ENCODE measurements at regions not wholly inside any gene's neighbourhood (a gene's known extent, or its start where the extent isn't known, plus 50 kb on each side); places are given as distances from the start of the nearest gene placed in this dataset.
"Not testable (repeated sequence)": the region's sequence is repeated elsewhere in the genome, so short reads cannot be mapped to it uniquely, and the experiment has no call there.

DNA sequence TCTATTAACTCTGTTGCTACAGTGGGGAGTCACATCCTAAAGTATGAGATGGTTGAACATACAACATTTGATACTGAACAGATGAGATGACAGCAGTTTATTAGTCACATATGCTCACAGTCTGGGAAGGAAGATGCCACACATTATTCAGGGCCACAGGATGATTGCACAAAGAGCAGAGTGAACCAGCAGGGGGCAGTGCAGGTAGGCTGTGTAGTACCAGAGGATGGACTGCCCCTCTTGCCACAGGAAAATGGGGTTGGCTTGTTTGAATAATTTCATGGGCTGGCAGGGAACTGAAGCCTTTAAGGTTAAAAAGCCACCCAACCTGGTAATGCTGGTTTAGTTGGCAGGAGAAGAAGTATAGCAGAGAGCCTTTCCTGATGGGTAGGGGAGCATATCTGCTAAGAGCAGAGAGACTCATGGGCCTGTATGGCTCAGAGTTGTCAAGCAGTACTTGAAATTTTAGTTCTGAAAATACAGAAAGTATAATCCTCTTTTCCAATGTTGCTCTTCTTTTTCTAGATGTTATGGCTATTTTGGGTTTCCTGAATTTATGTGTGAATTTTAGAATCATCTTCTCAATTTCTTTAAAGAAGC, 180.4 kb upstream of the B3GAT1 start:
- Mint-ChIP-seq H3K36me3 (ENCODE audit: low read depth) (no peaks in the 10 kb centered on the region), H3K27me3 (ENCODE audit: low read depth) (peaks cover 33% of the 10 kb centered on the region), H3K4me1 (ENCODE audit: low read depth) (peaks cover 6% of the 10 kb centered on the region), H3K9me3 (no peaks in the 10 kb centered on the region), H3K4me3 (no peak overlapping the region), H3K27ac (no peak overlapping the region)
- peak; percentile 23 for DNase-seq (ENCODE audit: low spot score)

- Mint-ChIP-seq H3K27ac (no peak overlapping the region), H3K9me3 (no peaks in the 10 kb centered on the region), H3K36me3 (ENCODE audit: low read depth) (no peaks in the 10 kb centered on the region), H3K4me1 (ENCODE audit: low read depth) (peaks cover 6% of the 10 kb centered on the region), H3K4me3 (no peak overlapping the region), H3K27me3 (ENCODE audit: low read depth) (peaks cover 33% of the 10 kb centered on the region)
- no peak for DNase-seq (ENCODE audit: low spot score)
These were observed 179.3 kb upstream of the B3GAT1 start for GRCh38 chr11:134591338-134591737.

DNA sequence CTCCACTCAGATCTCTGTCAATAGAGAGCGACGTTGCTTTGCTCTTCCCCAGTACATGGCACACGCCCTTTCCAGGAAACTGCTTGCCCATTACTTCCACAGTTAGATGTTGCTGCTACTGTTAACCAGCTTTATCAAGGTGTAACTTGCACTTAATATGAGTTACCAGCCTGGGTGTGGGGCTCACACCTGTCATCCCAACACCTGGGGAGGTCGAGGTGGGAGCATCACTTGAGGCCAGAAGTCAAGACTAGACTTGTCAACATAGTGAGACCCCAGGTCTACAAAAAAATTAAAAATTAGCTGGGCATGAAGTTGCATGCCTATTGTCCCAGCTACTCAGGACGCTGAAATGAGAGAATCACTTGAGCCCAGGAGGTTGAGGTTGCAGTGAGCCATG, 177.1 kb upstream of the B3GAT1 start:
- peak overlapping the region; percentile 36 for H3K4me3 Mint-ChIP-seq
- DNase-seq (ENCODE audit: low spot score) = no peak
- H3K36me3 Mint-ChIP-seq (ENCODE audit: low read depth) = no peaks in the 10 kb centered on the region
- no peaks in the 10 kb centered on the region for H3K9me3 Mint-ChIP-seq
- peaks cover 25% of the 10 kb centered on the region for H3K27me3 Mint-ChIP-seq (ENCODE audit: low read depth)
- H3K27ac Mint-ChIP-seq = peak overlapping the region; percentile 29
- peaks cover 8% of the 10 kb centered on the region for H3K4me1 Mint-ChIP-seq (ENCODE audit: low read depth)

GRCh38 chr11:134588460-134589110, 176.5 kb upstream of the B3GAT1 start:
- Mint-ChIP-seq H3K27ac (peak overlapping the region; percentile 29), H3K4me3 (peak overlapping the region; percentile 36), H3K4me1 (ENCODE audit: low read depth) (peaks cover 13% of the 10 kb centered on the region), H3K27me3 (ENCODE audit: low read depth) (peaks cover 27% of the 10 kb centered on the region)
- not testable (repeated sequence) for H3K9me3 Mint-ChIP-seq; DNase-seq (ENCODE audit: low spot score); H3K36me3 Mint-ChIP-seq (ENCODE audit: low read depth)

DNA sequence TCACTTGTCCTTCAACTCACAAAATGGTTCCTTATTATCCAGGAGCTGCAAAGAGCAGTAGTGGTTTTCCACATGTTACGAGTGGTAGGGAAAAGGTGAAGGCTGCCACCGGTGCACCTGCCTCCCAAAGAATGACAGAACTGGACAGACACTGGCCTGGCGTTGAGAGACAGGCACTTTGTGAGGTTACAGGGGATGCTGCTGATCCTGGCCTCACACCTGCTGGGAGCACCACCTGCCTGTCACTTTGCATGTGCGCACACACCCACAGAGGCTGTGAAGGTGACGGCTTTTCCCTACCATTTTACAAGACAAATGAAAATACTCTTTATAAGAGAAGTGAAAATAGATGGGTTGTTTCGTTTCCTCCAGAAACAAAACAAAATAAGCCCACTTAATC, 175.3 kb upstream of the B3GAT1 start:
- no peak for DNase-seq (ENCODE audit: low spot score)
- Mint-ChIP-seq H3K27ac (no peak overlapping the region), H3K4me3 (no peak overlapping the region), H3K4me1 (ENCODE audit: low read depth) (peaks cover 23% of the 10 kb centered on the region), H3K36me3 (ENCODE audit: low read depth) (no peaks in the 10 kb centered on the region), H3K27me3 (ENCODE audit: low read depth) (peaks cover 28% of the 10 kb centered on the region), H3K9me3 (no peaks in the 10 kb centered on the region)

GRCh38 chr11:134586726-134587125, 174.7 kb upstream of the B3GAT1 start:
- DNase-seq (ENCODE audit: low spot score) = no peak
- no peaks in the 10 kb centered on the region for H3K36me3 Mint-ChIP-seq (ENCODE audit: low read depth)
- peaks cover 23% of the 10 kb centered on the region for H3K4me1 Mint-ChIP-seq (ENCODE audit: low read depth)
- peaks cover 28% of the 10 kb centered on the region for H3K27me3 Mint-ChIP-seq (ENCODE audit: low read depth)
- no peak overlapping the region for H3K4me3 Mint-ChIP-seq
- no peak overlapping the region for H3K27ac Mint-ChIP-seq
- H3K9me3 Mint-ChIP-seq = no peaks in the 10 kb centered on the region

GRCh38 chr11:134585666-134586610, 173.9 kb upstream of the B3GAT1 start:
- Mint-ChIP-seq H3K27ac (no peak overlapping the region), H3K36me3 (ENCODE audit: low read depth) (no peaks in the 10 kb centered on the region), H3K27me3 (ENCODE audit: low read depth) (peaks cover 29% of the 10 kb centered on the region), H3K4me3 (no peak overlapping the region), H3K9me3 (no peaks in the 10 kb centered on the region), H3K4me1 (ENCODE audit: low read depth) (peaks cover 23% of the 10 kb centered on the region)
- no peak for DNase-seq (ENCODE audit: low spot score)

- H3K4me3 Mint-ChIP-seq = no peak overlapping the region
- no peaks in the 10 kb centered on the region for H3K9me3 Mint-ChIP-seq
- no peaks in the 10 kb centered on the region for H3K36me3 Mint-ChIP-seq (ENCODE audit: low read depth)
- H3K27ac Mint-ChIP-seq = no peak overlapping the region
- H3K4me1 Mint-ChIP-seq (ENCODE audit: low read depth) = peaks cover 25% of the 10 kb centered on the region
- H3K27me3 Mint-ChIP-seq (ENCODE audit: low read depth) = peaks cover 28% of the 10 kb centered on the region
- no peak for DNase-seq (ENCODE audit: low spot score)
These were observed 172.8 kb upstream of the B3GAT1 start for GRCh38 chr11:134584706-134585445.

DNA sequence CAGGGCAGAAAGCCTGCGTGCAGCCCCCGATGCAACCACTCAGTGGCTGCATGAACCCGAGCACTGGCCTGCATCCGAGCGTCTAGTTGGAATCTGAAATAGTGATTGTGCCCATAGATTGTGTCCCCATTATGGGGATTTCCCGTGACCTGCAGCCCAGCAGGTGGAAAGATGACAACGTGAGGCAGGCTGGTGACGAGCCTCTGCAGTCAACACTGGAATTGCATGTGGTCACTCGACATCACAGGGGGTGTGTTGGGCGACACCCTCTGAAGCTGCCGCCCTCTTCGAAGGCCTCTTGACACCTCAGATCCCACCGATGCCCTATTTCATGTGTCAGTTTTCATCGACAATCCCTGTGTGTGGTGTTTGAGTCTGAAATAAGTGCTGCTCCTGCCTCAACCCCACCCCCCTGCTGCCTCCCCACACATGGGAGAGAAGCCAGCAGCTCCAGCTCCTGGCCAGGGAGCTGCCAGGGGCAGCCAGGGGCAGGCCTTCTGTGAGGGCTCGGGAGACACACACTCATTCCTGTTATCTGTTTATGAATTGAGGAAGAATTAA, 172.0 kb upstream of the B3GAT1 start:
- Mint-ChIP-seq H3K27ac (no peak overlapping the region), H3K4me3 (peak overlapping the region; percentile 45)

DNA sequence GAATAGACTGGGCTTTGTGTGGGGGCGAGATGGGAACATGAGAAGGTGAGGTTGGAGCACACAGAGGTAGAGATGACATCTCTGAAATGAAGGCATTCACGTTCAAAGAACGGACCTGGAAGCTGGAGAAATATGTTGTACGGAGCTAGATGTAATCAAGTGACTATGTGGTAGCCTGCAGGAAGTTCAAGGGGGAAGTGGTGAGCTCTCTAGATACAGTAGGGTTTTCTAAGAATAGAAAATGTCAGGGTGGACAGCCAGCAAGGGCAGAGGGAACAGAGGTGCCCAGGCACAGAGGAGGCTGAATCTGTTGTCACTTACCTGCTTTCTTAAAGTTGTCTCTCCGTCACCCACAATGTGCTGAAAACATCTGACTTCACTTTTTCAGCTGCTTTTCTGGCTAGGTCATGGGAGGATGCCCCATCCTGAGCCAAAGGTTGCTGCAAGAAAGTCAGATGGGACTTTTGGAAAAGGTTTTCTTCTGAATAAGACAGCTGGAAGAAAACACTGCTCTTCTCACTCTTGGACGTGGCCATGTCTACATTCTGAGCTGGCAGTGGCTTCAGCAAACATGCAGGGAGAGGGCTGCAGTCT, 171.5 kb upstream of the B3GAT1 start:
- H3K27ac Mint-ChIP-seq = no peak overlapping the region
- peak overlapping the region; percentile 45 for H3K4me3 Mint-ChIP-seq
- H3K9me3 Mint-ChIP-seq = no peaks in the 10 kb centered on the region
- H3K4me1 Mint-ChIP-seq (ENCODE audit: low read depth) = peaks cover 21% of the 10 kb centered on the region
- peaks cover 21% of the 10 kb centered on the region for H3K27me3 Mint-ChIP-seq (ENCODE audit: low read depth)
- no peak for DNase-seq (ENCODE audit: low spot score)
- H3K36me3 Mint-ChIP-seq (ENCODE audit: low read depth) = no peaks in the 10 kb centered on the region

More for the DNA sequence above, 172.0 kb upstream of the B3GAT1 start:
- Mint-ChIP-seq H3K27me3 (ENCODE audit: low read depth) (peaks cover 24% of the 10 kb centered on the region), H3K36me3 (ENCODE audit: low read depth) (no peaks in the 10 kb centered on the region), H3K9me3 (no peaks in the 10 kb centered on the region), H3K4me1 (ENCODE audit: low read depth) (peaks cover 24% of the 10 kb centered on the region)
- no peak for DNase-seq (ENCODE audit: low spot score)

DNA sequence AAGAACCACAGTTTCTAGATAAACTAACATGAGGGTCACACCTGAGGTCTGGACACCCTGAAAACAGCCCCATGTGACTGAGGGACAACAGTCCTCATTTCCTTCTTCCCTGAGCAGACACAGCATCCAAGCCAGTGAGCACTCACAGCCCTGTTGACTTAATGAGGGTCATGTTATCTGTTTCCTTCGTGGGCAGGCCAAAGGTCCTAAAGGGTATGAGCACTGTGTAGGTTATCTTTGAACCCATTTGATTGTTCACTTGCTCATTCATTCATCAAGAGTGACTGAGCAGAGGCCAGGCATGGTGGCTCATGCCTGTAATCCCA, 170.7 kb upstream of the B3GAT1 start:
- H3K27me3 Mint-ChIP-seq (ENCODE audit: low read depth) = peaks cover 22% of the 10 kb centered on the region
- H3K9me3 Mint-ChIP-seq = no peaks in the 10 kb centered on the region
- no peak overlapping the region for H3K4me3 Mint-ChIP-seq
- no peaks in the 10 kb centered on the region for H3K36me3 Mint-ChIP-seq (ENCODE audit: low read depth)
- DNase-seq (ENCODE audit: low spot score) = no peak
- peaks cover 21% of the 10 kb centered on the region for H3K4me1 Mint-ChIP-seq (ENCODE audit: low read depth)
- H3K27ac Mint-ChIP-seq = no peak overlapping the region

- Mint-ChIP-seq H3K4me3 (no peak overlapping the region), H3K9me3 (no peaks in the 10 kb centered on the region), H3K27me3 (ENCODE audit: low read depth) (peaks cover 22% of the 10 kb centered on the region), H3K36me3 (ENCODE audit: low read depth) (no peaks in the 10 kb centered on the region), H3K4me1 (ENCODE audit: low read depth) (peaks cover 21% of the 10 kb centered on the region), H3K27ac (no peak overlapping the region)
- DNase-seq (ENCODE audit: low spot score) = no peak
These were observed 170.1 kb upstream of the B3GAT1 start for GRCh38 chr11:134581966-134582769.
